Heart left ventricle (tissue), 16 donors: ENCODE measurements at regions not wholly inside any gene's neighbourhood (a gene's known extent, or its start where the extent isn't known, plus 50 kb on each side); places are given as distances from the start of the nearest gene placed in this dataset.
A peak's percentile ranks its signal among the peaks of the same experiment; 100 is the strongest.

Experiments used
- ATAC-seq, 4 donors: fragments of 200-7000 bp; cut with Tn5 transposase; one replicate each; pipeline ENCODE4 v1.9.1; 2020 to 2022; ENCODE audit warnings: moderate library complexity in 4 of 4, mild to moderate bottlenecking in 3 of 4, moderate number of reproducible peaks in 1 of 4
- DNase-seq, 5 donors: peaks; one replicate each; pipeline ENCODE4 v3.0.0-alpha.2; 2020
- H3K27ac ChIP-seq, 12 donors: fragments of 200-600 bp; sonication (generic) in 4 of 12; one replicate each; pipeline versions ENCODE4 v1.5.0 to v1.8.0; 2016 to 2022; ENCODE audit warnings: mild to moderate bottlenecking in 2 of 12
- H3K27me3 ChIP-seq, 9 donors: fragments of 200-600 bp; sonication (generic) in 2 of 9; one replicate each; pipeline versions ENCODE4 v1.5.1 to v1.8.0; 2016 to 2022; ENCODE audit warnings: mild to moderate bottlenecking in 3 of 9
- H3K36me3 ChIP-seq, 9 donors: fragments of 200-600 bp; sonication (generic) in 2 of 9; one replicate each; pipeline versions ENCODE4 v1.5.0 to v1.8.0; 2018 to 2022; ENCODE audit warnings: mild to moderate bottlenecking in 2 of 9
- H3K4me1 ChIP-seq, 12 donors: fragments of 200-600 bp; sonication (generic) in 4 of 12; one replicate each; pipeline versions ENCODE4 v1.5.0 to v1.8.0; 2016 to 2022; ENCODE audit warnings: mild to moderate bottlenecking in 3 of 12
- H3K4me3 ChIP-seq, 12 donors: fragments of 200-600 bp; sonication (generic) in 4 of 12; one replicate each; pipeline versions ENCODE4 v1.5.0 to v1.8.0; 2017 to 2022; ENCODE audit warnings: mild to moderate bottlenecking in 9 of 12, moderate library complexity in 4 of 12
- H3K9me3 ChIP-seq, 12 donors: fragments of 200-600 bp; sonication (generic) in 4 of 12; one replicate each; pipeline versions ENCODE4 v1.5.0 to v1.8.0; 2016 to 2022; ENCODE audit warnings: mild to moderate bottlenecking in 1 of 12
- POLR2A ChIP-seq, 2 donors: fragments of 450-650 bp; IDR thresholded peaks; one replicate each; pipeline ENCODE4 v1.6.1; 2017; ENCODE audit warnings: antibody characterized with exemption in 2 of 2, mild to moderate bottlenecking in 2 of 2, moderate library complexity in 2 of 2
- WGBS, 4 donors: extraction: QIAGEN DNeasy Blood & Tissue Kit in 2 of 4; methylation state at CpG; one replicate each; pipeline versions ENCODE4 v1.1.5 to v1.1.7; 2013 to 2018; 5-methylcytosine and 5-hydroxymethylcytosine counted together
- intact Hi-C, 10 donors: fragments of 100-400 bp; cut with DNase I; formaldehyde crosslinking; loops; one replicate each; pipeline versions ENCODE4 v1.11.1 to v1.14.2; 2022
- TF ChIP-seq, protein P1 (sequence below), 12 donors: fragments of 200-600 bp; sonication (generic) in 4 of 12; IDR thresholded peaks; one replicate each; pipeline versions ENCODE4 v1.5.0 to v1.8.0; 2018 to 2022; ENCODE audit warnings: antibody characterized with exemption in 12 of 12, mild to moderate bottlenecking in 5 of 12
- donor health status: ischemic (EF 13 %, LVEDD 7.1; RV severe dilation, severe dysfunction).
- donor health status: healthy with polysubstance abuse.
- donor health status: DM: no; HTN: yes; CAD: no.
- donor health status: DM: no; HTN: no; CAD: no.
- donor health status: ischemic (EF 25% LVEDD 6.9; RV normal size, moderate dysfunction).
- donor health status: ischemic (EF 25% LVEDD 5.7; RV mildly dilated, moderate dysfunction).
- donor health status: healthy.
- donor health status: DM: yes; HTN: yes; CAD: no.
- donor health status: ischemic (EF 35%, LVEDD 5.7; RV mildly dilated, moderate dysfunction).
- donor health status: nonischemic (EF 11% LVEDD 7.7; RV severe dilation, severe dysfunction).
- donor health status: DM: yes; HTN: yes; CAD: no.
- donor health status: PGD.
- donor health status: ischemic (EF 29% LVEDD 5.4; RV normal size, mild dysfunction).
- donor health status: nonischemic (EF 23%, LVEDD 6.1; RV moderate dilation, normal function).

DNA sequence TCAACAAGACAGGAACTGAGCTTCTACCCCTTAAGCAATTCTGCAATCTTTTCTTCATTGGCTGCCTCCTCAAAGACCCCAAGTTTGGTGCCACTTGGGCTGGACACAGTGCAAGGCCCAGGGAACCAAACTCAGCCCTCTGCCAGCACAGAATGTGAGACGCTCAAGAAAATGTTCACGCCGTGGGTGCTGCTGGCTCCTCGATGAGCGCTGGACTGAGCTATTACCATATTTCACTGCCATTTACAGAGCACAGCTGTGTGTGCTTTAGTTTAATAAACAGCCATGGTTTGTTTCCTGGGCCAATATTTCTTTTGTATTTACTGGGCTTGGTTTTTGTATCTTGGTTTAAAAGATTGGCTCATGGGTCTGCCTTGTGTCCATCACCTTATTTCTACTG lies 138.8 kb upstream of the VSTM2B start:
- Histone ChIP-seq H3K27me3 (peaks cover 0 to 7% (median 0%) of the 10 kb centered on the region in 9 donors), H3K4me1 (no peaks in the 10 kb centered on the region), H3K36me3 (no peaks in the 10 kb centered on the region), H3K4me3 (no peak overlapping the region), H3K9me3 (peaks cover 0 to 15% (median 10%) of the 10 kb centered on the region in 12 donors), H3K27ac (no peak overlapping the region)
- intact Hi-C loops, result no loop called here
- WGBS, 4 donors, result 90 to 93% (median 92%) methylated on average over 5 of the region's 5 CpGs
- ATAC-seq, result no peak
- peak in 1 of 5 donors; percentile 5 for DNase-seq
- TF ChIP-seq POLR2A (IDR thresholded peaks at IDR 0.05), result no peak
- TF ChIP-seq, protein P1, sequence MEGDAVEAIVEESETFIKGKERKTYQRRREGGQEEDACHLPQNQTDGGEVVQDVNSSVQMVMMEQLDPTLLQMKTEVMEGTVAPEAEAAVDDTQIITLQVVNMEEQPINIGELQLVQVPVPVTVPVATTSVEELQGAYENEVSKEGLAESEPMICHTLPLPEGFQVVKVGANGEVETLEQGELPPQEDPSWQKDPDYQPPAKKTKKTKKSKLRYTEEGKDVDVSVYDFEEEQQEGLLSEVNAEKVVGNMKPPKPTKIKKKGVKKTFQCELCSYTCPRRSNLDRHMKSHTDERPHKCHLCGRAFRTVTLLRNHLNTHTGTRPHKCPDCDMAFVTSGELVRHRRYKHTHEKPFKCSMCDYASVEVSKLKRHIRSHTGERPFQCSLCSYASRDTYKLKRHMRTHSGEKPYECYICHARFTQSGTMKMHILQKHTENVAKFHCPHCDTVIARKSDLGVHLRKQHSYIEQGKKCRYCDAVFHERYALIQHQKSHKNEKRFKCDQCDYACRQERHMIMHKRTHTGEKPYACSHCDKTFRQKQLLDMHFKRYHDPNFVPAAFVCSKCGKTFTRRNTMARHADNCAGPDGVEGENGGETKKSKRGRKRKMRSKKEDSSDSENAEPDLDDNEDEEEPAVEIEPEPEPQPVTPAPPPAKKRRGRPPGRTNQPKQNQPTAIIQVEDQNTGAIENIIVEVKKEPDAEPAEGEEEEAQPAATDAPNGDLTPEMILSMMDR (IDR thresholded peaks at IDR 0.05), result no peak

DNA sequence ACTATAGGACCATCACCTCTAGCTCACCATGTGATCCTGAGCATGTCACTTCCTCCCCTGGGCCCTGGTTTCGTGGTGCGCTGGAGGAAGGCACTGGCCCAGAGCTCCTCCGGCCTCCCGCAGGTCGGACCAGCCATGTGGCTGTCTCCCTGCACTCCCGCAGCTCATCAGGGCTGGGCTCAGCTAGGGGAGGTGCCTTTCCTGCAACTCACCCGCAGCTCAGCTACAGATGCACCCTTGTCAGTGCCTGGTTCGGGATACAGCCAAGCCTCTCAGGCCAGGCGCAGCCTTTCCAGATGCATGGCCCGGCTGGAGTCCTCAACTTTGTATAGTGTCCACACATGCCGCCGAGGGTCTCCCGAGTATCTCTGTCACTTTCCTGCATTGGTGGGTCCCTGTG lies 138.2 kb upstream of the VSTM2B start:
- TF ChIP-seq POLR2A (IDR thresholded peaks at IDR 0.05), result no peak
- TF ChIP-seq, protein P1 (IDR thresholded peaks at IDR 0.05), result no peak
- ATAC-seq, result no peak
- Histone ChIP-seq H3K9me3 (peaks cover 0 to 19% (median 10%) of the 10 kb centered on the region in 12 donors), H3K4me3 (no peak overlapping the region), H3K27ac (no peak overlapping the region), H3K27me3 (peaks cover 0 to 7% (median 0%) of the 10 kb centered on the region in 9 donors), H3K4me1 (no peaks in the 10 kb centered on the region), H3K36me3 (no peaks in the 10 kb centered on the region)
- 64 to 86% (median 73%) methylated on average over 3 to 13 of the region's 13 CpGs for WGBS, 4 donors
- DNase-seq, result peak in 1 of 5 donors; percentile 20
- intact Hi-C loops, result no loop called here

DNA sequence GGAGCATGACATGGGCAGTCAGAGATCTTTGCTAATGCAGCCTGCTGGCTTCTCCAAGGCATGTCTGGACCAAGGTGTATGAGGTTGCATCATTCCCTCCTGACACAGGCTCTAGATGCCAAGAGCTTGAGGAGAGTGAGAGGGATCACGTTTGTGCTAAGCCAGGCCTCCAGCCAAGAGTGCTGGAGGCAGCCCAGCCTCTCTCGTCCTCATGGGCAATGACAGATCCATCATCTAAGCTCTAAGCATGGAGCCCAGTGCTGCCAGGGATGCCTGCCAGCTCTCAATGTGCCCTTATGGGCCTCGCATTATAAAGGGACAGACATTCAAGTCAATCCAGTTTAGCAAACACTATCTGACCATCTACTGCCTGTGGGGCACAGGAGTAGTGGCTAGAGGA lies 136.3 kb upstream of the VSTM2B start:
- DNase-seq (peak in 2 of 5 donors; percentile 22 to 62), ATAC-seq (peak in 3 of 4 donors; percentile 72 to 87 (median 82))
- 16 to 37% (median 19%) methylated on average over 2 to 3 of the region's 3 CpGs for WGBS, 4 donors
- Histone ChIP-seq H3K27me3 (peaks cover 0 to 6% (median 0%) of the 10 kb centered on the region in 9 donors), H3K27ac (no peak overlapping the region), H3K4me1 (no peaks in the 10 kb centered on the region), H3K9me3 (peaks cover 0 to 19% (median 10%) of the 10 kb centered on the region in 12 donors), H3K36me3 (no peaks in the 10 kb centered on the region), H3K4me3 (no peak overlapping the region)
- intact Hi-C loops, result no loop called here
- TF ChIP-seq, protein P1 (IDR thresholded peaks at IDR 0.05), result no peak
- TF ChIP-seq POLR2A (IDR thresholded peaks at IDR 0.05), result no peak

- Histone ChIP-seq H3K9me3 (peaks cover 0 to 19% (median 10%) of the 10 kb centered on the region in 12 donors), H3K27me3 (peaks cover 0 to 10% (median 0%) of the 10 kb centered on the region in 9 donors), H3K27ac (no peak overlapping the region), H3K36me3 (no peaks in the 10 kb centered on the region), H3K4me1 (no peaks in the 10 kb centered on the region), H3K4me3 (no peak overlapping the region)
- DNase-seq (no peak), ATAC-seq (no peak)
- intact Hi-C loops, result no loop called here
- TF ChIP-seq, protein P1 (IDR thresholded peaks at IDR 0.05), result no peak
- TF ChIP-seq POLR2A (IDR thresholded peaks at IDR 0.05), result no peak
Observed at GRCh38 chr19:29390742-29391141, 135.1 kb upstream of the VSTM2B start.
